Left ventricle myocardium inferior (tissue), 1 donor: ENCODE measurements at regions not wholly inside any gene's neighbourhood (a gene's known extent, or its start where the extent isn't known, plus 50 kb on each side); places are given as distances from the start of the nearest gene placed in this dataset.
"Not testable (repeated sequence)": the region's sequence is repeated elsewhere in the genome, so short reads cannot be mapped to it uniquely, and the experiment has no call there.

ENCODE experiments used
- DNase-seq: peaks from one replicate; pipeline ENCODE4 v3.0.0-alpha.2; 2020
- H3K27ac ChIP-seq: fragments of 200-600 bp; replicated peaks from 2 replicates; pipeline ENCODE4 v1.8.0; 2021
- H3K27me3 ChIP-seq: fragments of 200-600 bp; 2 replicates; pipeline ENCODE4 v1.8.0; 2021; ENCODE audit warnings: low read depth
- H3K36me3 ChIP-seq: fragments of 200-600 bp; 2 replicates; pipeline ENCODE4 v1.8.0; 2021
- H3K4me1 ChIP-seq: fragments of 200-600 bp; 2 replicates; pipeline ENCODE4 v1.8.0; 2021
- H3K4me3 ChIP-seq: fragments of 200-600 bp; 2 replicates; pipeline ENCODE4 v1.8.0; 2021; ENCODE audit warnings: mild to moderate bottlenecking, moderate library complexity
- H3K9me3 ChIP-seq: fragments of 200-600 bp; replicated peaks from 2 replicates; pipeline ENCODE4 v1.8.0; 2021
- CTCF ChIP-seq: fragments of 200-600 bp; IDR thresholded peaks from 2 replicates; pipeline ENCODE4 v1.8.0; 2021; ENCODE audit warnings: antibody characterized with exemption, mild to moderate bottlenecking, borderline replicate concordance
- intact Hi-C: fragments of 100-400 bp; cut with micrococcal nuclease; formaldehyde crosslinking; loops from one replicate; pipeline ENCODE4 v1.11.0; 2022
- donor health status: DM: no; HTN: yes; CAD: no; lungs with severe emphysema.

- no peak for DNase-seq
- intact Hi-C loops = no loop called here
- Histone ChIP-seq H3K4me1 (no peaks in the 10 kb centered on the region), H3K36me3 (no peaks in the 10 kb centered on the region), H3K4me3 (no peak overlapping the region), H3K27ac (no peak overlapping the region), H3K27me3 (peaks cover 55% of the 10 kb centered on the region), H3K9me3 (peaks cover 6% of the 10 kb centered on the region)
- no peak for TF ChIP-seq CTCF
Observed at GRCh38 chr6:18538315-18538714, 151.2 kb downstream of the RNF144B start.

GRCh38 chr6:18543051-18543450, 155.9 kb downstream of the RNF144B start:
- Histone ChIP-seq H3K27ac (no peak overlapping the region), H3K27me3 (peaks cover 19% of the 10 kb centered on the region), H3K9me3 (peaks cover 42% of the 10 kb centered on the region), H3K4me3 (no peak overlapping the region), H3K4me1 (no peaks in the 10 kb centered on the region), H3K36me3 (no peaks in the 10 kb centered on the region)
- intact Hi-C loops = no loop called here
- no peak for DNase-seq
- no peak for TF ChIP-seq CTCF

- DNase-seq, H3K4me3 ChIP-seq, intact Hi-C loops, H3K27me3 ChIP-seq, H3K27ac ChIP-seq, H3K4me1 ChIP-seq, H3K36me3 ChIP-seq: not testable (repeated sequence)
- peaks cover 42% of the 10 kb centered on the region for H3K9me3 ChIP-seq
Observed at GRCh38 chr6:18545142-18545541, 158.0 kb downstream of the RNF144B start.

GRCh38 chr6:18545726-18546125, 158.6 kb downstream of the RNF144B start:
- no peak for TF ChIP-seq CTCF
- intact Hi-C loops = no loop called here
- no peak for DNase-seq
- H3K9me3 ChIP-seq = peaks cover 42% of the 10 kb centered on the region
- H3K27me3 ChIP-seq = no peaks in the 10 kb centered on the region
- no peak overlapping the region for H3K4me3 ChIP-seq
- H3K27ac ChIP-seq = no peak overlapping the region
- no peaks in the 10 kb centered on the region for H3K4me1 ChIP-seq
- H3K36me3 ChIP-seq = no peaks in the 10 kb centered on the region

- no peak for TF ChIP-seq CTCF
- Histone ChIP-seq H3K9me3 (peaks cover 18% of the 10 kb centered on the region), H3K27me3 (no peaks in the 10 kb centered on the region), H3K4me1 (no peaks in the 10 kb centered on the region), H3K4me3 (no peak overlapping the region), H3K36me3 (no peaks in the 10 kb centered on the region), H3K27ac (no peak overlapping the region)
- DNase-seq = no peak
- intact Hi-C loops = no loop called here
Observed at GRCh38 chr6:18550119-18550518, 163.0 kb downstream of the RNF144B start.

- no peak for DNase-seq
- Histone ChIP-seq H3K27me3 (no peaks in the 10 kb centered on the region), H3K9me3 (peaks cover 9% of the 10 kb centered on the region), H3K27ac (no peak overlapping the region), H3K4me3 (no peak overlapping the region), H3K4me1 (no peaks in the 10 kb centered on the region), H3K36me3 (no peaks in the 10 kb centered on the region)
- intact Hi-C loops = no loop called here
- TF ChIP-seq CTCF = no peak
Observed at GRCh38 chr6:18551228-18551627, 164.1 kb downstream of the RNF144B start.
